Epithelial cell of proximal tubule (primary cell): ENCODE measurements at regions not wholly inside any gene's neighbourhood (a gene's known extent, or its start where the extent isn't known, plus 50 kb on each side); places are given as distances from the start of the nearest gene placed in this dataset.

Experiments
- DNase-seq: peaks from one replicate; pipeline ENCODE4 v3.0.0-alpha.2; 2011; ENCODE audit warnings: low read depth
- H3K4me3 ChIP-seq: 2 replicates; pipeline ENCODE4 v1.5.1; 2011; ENCODE audit warnings: low read depth, mild to moderate bottlenecking, low read length
- TF ChIP-seq, protein P1 (sequence below): conservative IDR thresholded peaks from 2 replicates; pipeline ENCODE4 v1.5.1; 2012; ENCODE audit warnings: low read depth, mild to moderate bottlenecking, low read length

DNA sequence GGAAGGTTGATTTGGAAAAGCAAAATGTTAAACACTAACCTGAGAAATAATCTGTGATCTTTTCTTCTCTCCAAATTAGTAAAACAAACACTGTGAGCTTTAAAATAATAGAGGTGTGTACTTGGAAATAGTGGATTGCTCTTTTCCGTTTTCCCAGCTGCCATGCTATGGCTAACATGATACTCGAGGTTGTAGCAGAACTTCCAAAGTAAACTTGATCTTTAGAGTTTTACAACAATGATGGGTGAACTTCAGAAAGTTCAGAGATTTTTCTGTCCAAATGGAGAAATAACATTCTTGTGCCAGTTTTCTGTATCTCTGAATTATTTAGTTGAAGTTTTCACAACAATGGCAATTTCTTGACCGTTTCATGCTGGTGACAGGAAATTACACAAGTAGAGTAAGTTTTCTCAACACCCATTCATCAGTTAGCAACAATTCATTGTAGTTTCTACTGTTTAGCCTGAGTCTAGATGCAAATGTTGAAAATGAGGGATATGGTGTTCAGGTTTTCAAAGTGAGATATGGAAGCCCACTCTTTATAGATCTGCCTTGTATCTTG lies 135.3 kb upstream of the CTAGE1 start:
- TF ChIP-seq, protein P1, sequence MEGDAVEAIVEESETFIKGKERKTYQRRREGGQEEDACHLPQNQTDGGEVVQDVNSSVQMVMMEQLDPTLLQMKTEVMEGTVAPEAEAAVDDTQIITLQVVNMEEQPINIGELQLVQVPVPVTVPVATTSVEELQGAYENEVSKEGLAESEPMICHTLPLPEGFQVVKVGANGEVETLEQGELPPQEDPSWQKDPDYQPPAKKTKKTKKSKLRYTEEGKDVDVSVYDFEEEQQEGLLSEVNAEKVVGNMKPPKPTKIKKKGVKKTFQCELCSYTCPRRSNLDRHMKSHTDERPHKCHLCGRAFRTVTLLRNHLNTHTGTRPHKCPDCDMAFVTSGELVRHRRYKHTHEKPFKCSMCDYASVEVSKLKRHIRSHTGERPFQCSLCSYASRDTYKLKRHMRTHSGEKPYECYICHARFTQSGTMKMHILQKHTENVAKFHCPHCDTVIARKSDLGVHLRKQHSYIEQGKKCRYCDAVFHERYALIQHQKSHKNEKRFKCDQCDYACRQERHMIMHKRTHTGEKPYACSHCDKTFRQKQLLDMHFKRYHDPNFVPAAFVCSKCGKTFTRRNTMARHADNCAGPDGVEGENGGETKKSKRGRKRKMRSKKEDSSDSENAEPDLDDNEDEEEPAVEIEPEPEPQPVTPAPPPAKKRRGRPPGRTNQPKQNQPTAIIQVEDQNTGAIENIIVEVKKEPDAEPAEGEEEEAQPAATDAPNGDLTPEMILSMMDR, result no peak
- no peak for DNase-seq
- no peak overlapping the region for H3K4me3 ChIP-seq

DNA sequence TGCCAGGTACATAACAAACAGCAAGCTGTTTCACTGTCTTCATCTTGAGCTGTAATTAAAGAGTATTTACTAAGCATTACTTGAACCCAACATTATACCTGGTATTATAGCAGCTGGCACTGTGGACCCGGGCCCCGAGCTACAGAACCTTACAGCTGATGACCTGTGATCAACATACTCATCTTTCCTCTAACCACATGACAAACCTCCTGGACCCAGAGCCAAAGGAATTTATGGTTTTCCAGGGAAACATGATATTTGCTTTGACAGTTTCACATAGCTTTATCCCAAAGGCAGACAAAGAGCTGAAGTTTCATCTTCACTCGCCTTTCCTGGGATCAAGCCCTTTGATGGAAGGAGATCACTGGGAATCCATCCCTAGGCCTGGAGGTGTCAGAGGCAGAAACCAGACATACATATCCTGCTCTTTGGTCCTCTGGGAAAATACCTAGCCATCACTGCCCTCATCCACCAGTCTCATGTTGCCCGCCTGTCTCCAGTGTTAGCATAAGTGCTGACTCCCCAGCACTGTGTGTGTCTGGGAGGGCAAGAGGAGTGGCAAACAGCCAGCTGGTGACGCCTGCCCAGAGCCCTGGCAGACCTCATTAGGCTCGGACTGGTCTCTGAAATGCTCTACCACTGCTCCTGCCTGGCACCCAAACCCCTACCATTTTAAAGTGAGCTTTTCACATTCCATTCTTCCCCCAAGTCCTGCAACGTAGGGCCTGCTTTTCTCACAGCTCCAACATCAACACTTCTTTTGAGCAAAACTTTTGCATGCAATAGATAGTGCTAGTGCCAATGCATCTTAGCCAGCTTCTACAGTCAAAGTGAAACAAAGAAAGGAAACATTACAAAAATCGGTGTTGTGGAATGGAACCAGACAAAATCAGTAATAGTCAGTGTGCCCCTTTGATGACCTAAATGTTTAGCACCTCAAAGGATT lies 138.8 kb upstream of the CTAGE1 start:
- TF ChIP-seq, protein P1, result no peak
- no peak for DNase-seq
- H3K4me3 ChIP-seq, result no peak overlapping the region

DNA sequence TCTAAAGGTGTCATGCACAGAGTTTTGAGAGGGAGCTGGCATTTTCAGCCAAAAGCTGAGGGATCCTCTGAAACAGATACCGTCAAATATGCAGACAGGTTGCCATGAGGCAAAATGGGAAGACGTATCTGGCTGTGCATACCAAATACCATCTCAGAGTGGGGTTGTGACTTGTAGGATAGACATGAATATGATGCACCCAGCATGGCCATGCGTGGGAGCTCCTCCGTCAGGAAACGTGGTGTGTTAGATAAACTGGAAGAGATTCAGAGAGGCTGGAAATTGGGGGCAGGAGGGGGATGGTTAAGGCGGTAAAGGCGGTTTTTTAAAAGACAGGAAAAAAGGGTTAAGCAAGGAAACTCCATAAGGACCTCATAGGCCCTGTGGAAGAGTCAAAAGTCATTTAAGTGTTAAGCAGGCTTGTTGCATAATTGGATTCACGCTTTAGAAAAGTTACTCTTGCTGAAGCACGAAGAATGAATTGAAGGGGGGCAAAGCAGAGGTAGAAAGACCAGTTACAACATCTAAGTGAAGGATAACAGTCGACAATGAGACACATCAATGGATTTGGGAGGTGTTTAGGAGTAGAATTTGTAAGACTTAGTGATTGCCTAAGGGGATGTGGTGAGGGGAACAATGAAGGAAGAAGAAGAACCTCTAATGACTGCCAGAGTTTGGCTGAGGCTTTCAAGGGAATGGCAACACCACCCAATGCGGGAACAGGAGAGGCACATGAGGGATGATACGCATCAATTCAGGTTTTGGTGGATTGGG lies 139.6 kb upstream of the CTAGE1 start:
- no peak overlapping the region for H3K4me3 ChIP-seq
- TF ChIP-seq, protein P1, result no peak
- DNase-seq, result no peak

DNA sequence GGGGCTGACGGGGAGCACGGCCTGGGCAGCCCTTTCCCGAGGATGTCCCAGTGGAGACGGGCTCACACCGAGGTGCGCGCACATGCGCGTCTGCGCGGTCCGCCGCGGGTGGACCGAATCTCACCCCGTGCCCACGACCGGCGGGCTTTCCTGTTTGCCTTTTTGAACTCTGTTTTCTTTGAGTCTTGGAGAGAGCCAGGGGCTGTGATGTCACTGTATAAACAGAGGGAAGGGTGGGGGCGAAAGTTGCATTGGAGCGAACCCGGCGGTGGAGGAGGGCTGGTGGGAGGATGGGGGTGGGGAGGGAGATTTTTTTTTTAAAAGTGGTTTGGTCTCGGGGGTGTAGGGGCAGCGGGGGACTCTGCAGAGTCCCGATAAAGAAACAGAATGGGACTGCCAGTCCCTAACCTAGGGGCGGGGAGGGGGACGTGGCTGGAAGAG lies 141.2 kb upstream of the CTAGE1 start:
- peak overlapping the region; percentile 61 for H3K4me3 ChIP-seq
- TF ChIP-seq, protein P1, result no peak
- DNase-seq, result no peak

DNA sequence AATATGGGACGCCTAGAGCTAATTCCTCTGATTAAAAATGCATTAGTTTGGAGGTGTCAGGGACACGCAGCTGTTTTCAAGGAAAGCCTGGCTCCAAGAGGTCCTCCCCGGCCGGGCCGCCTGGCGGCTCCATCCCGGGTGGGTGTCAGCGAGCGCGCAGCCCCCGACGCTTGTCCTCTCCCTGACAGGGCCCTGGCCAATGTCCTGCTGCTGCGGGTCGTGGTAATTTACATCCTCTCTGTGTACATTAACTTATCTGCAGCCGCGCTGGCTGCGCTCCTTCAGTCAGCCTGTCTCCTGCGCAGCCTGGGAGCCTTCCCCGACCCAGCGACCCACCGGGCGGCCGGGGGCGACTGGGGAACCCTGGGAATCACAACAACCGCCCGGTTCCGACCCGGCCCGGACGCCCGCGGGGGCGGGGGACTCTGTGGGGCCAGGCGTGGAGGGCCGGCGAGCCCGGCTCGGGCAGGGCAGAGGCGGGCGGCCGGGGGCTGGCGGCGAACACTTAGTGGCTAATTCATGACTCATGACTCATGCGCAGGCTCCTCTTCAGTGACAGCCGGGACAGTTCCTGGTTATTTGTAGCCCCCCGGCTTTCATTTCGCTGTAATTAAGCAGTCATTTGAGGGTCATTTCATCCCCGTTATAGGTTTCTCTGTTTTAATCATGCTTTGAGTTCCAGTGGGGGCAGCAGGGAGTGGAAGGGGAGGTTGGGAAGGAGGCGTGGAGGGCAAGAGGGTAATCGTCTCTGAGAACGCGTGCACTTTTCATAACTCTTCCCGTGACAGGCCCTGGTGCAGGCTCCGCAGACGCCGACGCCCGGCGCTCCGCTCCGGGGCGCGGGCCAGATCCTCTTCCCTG lies 141.9 kb upstream of the CTAGE1 start:
- H3K4me3 ChIP-seq, result peak overlapping the region; percentile 61
- DNase-seq, result no peak
- TF ChIP-seq, protein P1, result peak; percentile 36

DNA sequence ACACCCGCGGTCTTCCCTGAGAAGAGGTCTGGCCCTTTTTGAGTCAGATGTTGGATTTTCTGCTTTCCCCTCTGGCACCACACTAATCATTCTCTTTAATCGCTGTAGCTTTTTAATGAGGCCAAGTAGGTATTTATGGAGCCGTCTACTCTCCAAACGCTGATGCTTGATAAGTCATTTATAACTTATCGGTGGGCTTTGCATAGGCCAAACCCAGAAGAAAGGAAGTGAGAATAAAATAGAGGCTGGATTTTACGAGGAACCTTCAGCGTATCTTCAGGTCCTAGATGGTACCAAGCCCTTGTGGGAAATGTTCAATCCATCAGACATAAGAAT lies 142.5 kb upstream of the CTAGE1 start:
- TF ChIP-seq, protein P1, result no peak
- DNase-seq, result no peak
- H3K4me3 ChIP-seq, result peak overlapping the region; percentile 61
